MM.1S (cell line): ENCODE measurements at regions not wholly inside any gene's neighbourhood (a gene's known extent, or its start where the extent isn't known, plus 50 kb on each side); places are given as distances from the start of the nearest gene placed in this dataset.

ENCODE experiments used
- DNase-seq: peaks from one replicate; pipeline ENCODE4 v3.0.0-alpha.2; 2015
- H2AFZ ChIP-seq: fragments of 300-600 bp; sonication (generic); 2 replicates; pipeline ENCODE4 v1.6.0; 2016; ENCODE audit warnings: antibody characterized with exemption, low read length
- H3F3A ChIP-seq: fragments of 300-600 bp; sonication (generic); 2 replicates; pipeline ENCODE4 v1.6.1; 2016; ENCODE audit warnings: mild to moderate bottlenecking, antibody characterized with exemption, low read length, moderate library complexity, mixed read lengths; ENCODE audit not compliant: insufficient read depth
- H3K27ac ChIP-seq: fragments of 300-600 bp; sonication (generic); 2 replicates; pipeline ENCODE4 v1.5.1; 2016; ENCODE audit warnings: mild to moderate bottlenecking, low read length
- H3K27me3 ChIP-seq: fragments of 300-600 bp; sonication (generic); replicated peaks from 2 replicates; pipeline ENCODE4 v1.6.0; 2016; ENCODE audit warnings: low read length; ENCODE audit not compliant: insufficient read depth
- H3K36me3 ChIP-seq: fragments of 300-600 bp; sonication (generic); replicated peaks from 2 replicates; pipeline ENCODE4 v1.6.1; 2016; ENCODE audit warnings: mild to moderate bottlenecking, low read length, mixed read lengths; ENCODE audit not compliant: insufficient read depth
- H3K4me1 ChIP-seq: fragments of 300-600 bp; sonication (generic); 2 replicates; pipeline ENCODE4 v1.6.1; 2016; ENCODE audit warnings: low read length, mixed read lengths
- H3K4me2 ChIP-seq: fragments of 300-600 bp; sonication (generic); 2 replicates; pipeline ENCODE4 v1.6.0; 2016; ENCODE audit warnings: low read depth, low read length
- H3K4me3 ChIP-seq: fragments of 300-600 bp; sonication (generic); 2 replicates; pipeline ENCODE4 v1.5.1; 2016; ENCODE audit warnings: low read length, mixed read lengths
- H3K79me2 ChIP-seq: fragments of 300-600 bp; sonication (generic); 2 replicates; pipeline ENCODE4 v1.6.1; 2016; ENCODE audit warnings: mixed run types, low read length, mixed read lengths
- H3K9ac ChIP-seq: fragments of 300-600 bp; sonication (generic); 2 replicates; pipeline ENCODE4 v1.6.1; 2016; ENCODE audit warnings: low read length, mixed read lengths
- H3K9me2 ChIP-seq: fragments of 300-600 bp; sonication (generic); replicated peaks from 2 replicates; pipeline ENCODE4 v1.6.1; 2016; ENCODE audit warnings: mild to moderate bottlenecking, low read length, mixed read lengths; ENCODE audit not compliant: insufficient read depth
- H3K9me3 ChIP-seq: fragments of 300-600 bp; sonication (generic); replicated peaks from 2 replicates; pipeline ENCODE4 v1.6.1; 2016; ENCODE audit warnings: mild to moderate bottlenecking, low read length, mixed read lengths; ENCODE audit not compliant: insufficient read depth
- H4K20me1 ChIP-seq: fragments of 300-600 bp; sonication (generic); 2 replicates; pipeline ENCODE4 v1.6.1; 2016; ENCODE audit warnings: mild to moderate bottlenecking, low read length, moderate library complexity, mixed read lengths; ENCODE audit not compliant: insufficient read depth
- CTCF ChIP-seq: fragments of 300-600 bp; sonication (generic); IDR thresholded peaks from 2 replicates; pipeline ENCODE4 v1.5.1; 2016; ENCODE audit warnings: antibody characterized with exemption, low read length, mixed read lengths
- EZH2 ChIP-seq: fragments of 300-600 bp; sonication (generic); optimal IDR thresholded peaks from 2 replicates; pipeline ENCODE3; 2017; ENCODE audit warnings: low read depth, mild to moderate bottlenecking, antibody characterized with exemption, low read length, mixed read lengths
- EZH2phosphoT487 ChIP-seq: fragments of 300-600 bp; sonication (generic); IDR thresholded peaks from 2 replicates; pipeline ENCODE4 v1.6.1; 2018; ENCODE audit warnings: antibody characterized with exemption, low read length

- Histone ChIP-seq H3K27ac (no peak overlapping the region), H4K20me1 (no peaks in the 10 kb centered on the region), H3K4me1 (no peaks in the 10 kb centered on the region), H3F3A (no peaks in the 10 kb centered on the region), H3K9me2 (no peaks in the 10 kb centered on the region), H2AFZ (no peak overlapping the region), H3K9me3 (no peaks in the 10 kb centered on the region), H3K9ac (no peak overlapping the region), H3K79me2 (no peaks in the 10 kb centered on the region), H3K4me2 (no peak overlapping the region), H3K36me3 (no peaks in the 10 kb centered on the region), H3K27me3 (no peaks in the 10 kb centered on the region), H3K4me3 (no peak overlapping the region)
- TF ChIP-seq CTCF: no peak
- TF ChIP-seq EZH2phosphoT487: no peak
- TF ChIP-seq EZH2: no peak
- no peak for DNase-seq
Observed at GRCh38 chrX:38864165-38864564, 62.9 kb downstream of the MID1IP1 start.

GRCh38 chrX:38868321-38868720 lies 67.1 kb downstream of the MID1IP1 start:
- DNase-seq: no peak
- no peak overlapping the region for H3K4me2 ChIP-seq
- H3K27ac ChIP-seq: no peak overlapping the region
- H3K27me3 ChIP-seq: no peaks in the 10 kb centered on the region
- H3K4me1 ChIP-seq: no peaks in the 10 kb centered on the region
- no peaks in the 10 kb centered on the region for H3F3A ChIP-seq
- no peak for TF ChIP-seq CTCF
- TF ChIP-seq EZH2: no peak
- TF ChIP-seq EZH2phosphoT487: no peak
- H2AFZ ChIP-seq: no peak overlapping the region
- H3K9ac ChIP-seq: no peak overlapping the region
- H3K79me2 ChIP-seq: no peaks in the 10 kb centered on the region
- H3K36me3 ChIP-seq: no peaks in the 10 kb centered on the region
- no peak overlapping the region for H3K4me3 ChIP-seq
- no peaks in the 10 kb centered on the region for H3K9me3 ChIP-seq
- H4K20me1 ChIP-seq: no peaks in the 10 kb centered on the region
- H3K9me2 ChIP-seq: no peaks in the 10 kb centered on the region

GRCh38 chrX:38868941-38869401 lies 67.7 kb downstream of the MID1IP1 start:
- Histone ChIP-seq H3K27ac (no peak overlapping the region), H3K27me3 (no peaks in the 10 kb centered on the region), H4K20me1 (no peaks in the 10 kb centered on the region), H3F3A (no peaks in the 10 kb centered on the region), H3K9me3 (no peaks in the 10 kb centered on the region), H3K4me1 (no peaks in the 10 kb centered on the region), H3K79me2 (no peaks in the 10 kb centered on the region), H3K36me3 (no peaks in the 10 kb centered on the region), H3K9ac (no peak overlapping the region), H3K4me2 (no peak overlapping the region), H2AFZ (no peak overlapping the region), H3K9me2 (no peaks in the 10 kb centered on the region), H3K4me3 (no peak overlapping the region)
- TF ChIP-seq CTCF (no peak), EZH2 (no peak), EZH2phosphoT487 (no peak)
- DNase-seq: no peak
